H9 (cell line): ENCODE measurements at regions not wholly inside any gene's neighbourhood (a gene's known extent, or its start where the extent isn't known, plus 50 kb on each side); places are given as distances from the start of the nearest gene placed in this dataset.

Experiments used
- DNase-seq: peaks from one replicate; pipeline ENCODE4 v3.0.0-alpha.2; 2017
- H2AFZ ChIP-seq: one replicate; pipeline ENCODE4 v1.6.1; 2013; ENCODE audit warnings: mild to moderate bottlenecking, low read length, control low read depth, moderate library complexity
- H2AK5ac ChIP-seq: 2 replicates; pipeline ENCODE4 v1.6.1; 2013; ENCODE audit warnings: low read length, control low read depth, mixed read lengths; ENCODE audit not compliant: insufficient read length
- H2BK120ac ChIP-seq: one replicate; pipeline ENCODE4 v1.6.1; 2013; ENCODE audit warnings: low read depth, mild to moderate bottlenecking, low read length, control low read depth, inconsistent platforms; ENCODE audit not compliant: poor library complexity, severe bottlenecking
- H2BK12ac ChIP-seq: 2 replicates; pipeline ENCODE4 v1.6.1; 2013; ENCODE audit warnings: low read length, control low read depth, mixed read lengths, low read depth; ENCODE audit not compliant: insufficient read length
- H2BK15ac ChIP-seq: 2 replicates; pipeline ENCODE4 v1.6.1; 2013; ENCODE audit warnings: low read depth, low read length, control low read depth
- H2BK20ac ChIP-seq: one replicate; pipeline ENCODE4 v1.6.1; 2013; ENCODE audit warnings: low read depth, mild to moderate bottlenecking, low read length, control low read depth, inconsistent platforms; ENCODE audit not compliant: poor library complexity, severe bottlenecking
- H2BK5ac ChIP-seq: 2 replicates; pipeline ENCODE4 v1.6.1; 2013; ENCODE audit warnings: low read length, control low read depth, mixed read lengths; ENCODE audit not compliant: insufficient read length
- H3K14ac ChIP-seq: 2 replicates; pipeline ENCODE4 v1.6.1; 2013; ENCODE audit warnings: low read length, control low read depth; ENCODE audit not compliant: insufficient read depth
- H3K18ac ChIP-seq: 2 replicates; pipeline ENCODE4 v1.6.1; 2013; ENCODE audit warnings: low read depth, mild to moderate bottlenecking, mixed read lengths, low read length, control low read depth; ENCODE audit not compliant: insufficient read length
- H3K23ac ChIP-seq: 2 replicates; pipeline ENCODE4 v1.6.1; 2013; ENCODE audit warnings: low read length, control low read depth, mixed read lengths, low read depth; ENCODE audit not compliant: insufficient read length
- H3K23me2 ChIP-seq: 2 replicates; pipeline ENCODE4 v1.6.1; 2013; ENCODE audit warnings: low read depth, mild to moderate bottlenecking, mixed read lengths, low read length, control low read depth; ENCODE audit not compliant: insufficient read length, poor library complexity, severe bottlenecking
- H3K27ac ChIP-seq: 2 replicates; pipeline ENCODE4 v1.5.1; 2013; ENCODE audit warnings: low read length, control low read depth, mixed read lengths, low read depth; ENCODE audit not compliant: insufficient read length
- H3K27me3 ChIP-seq: 2 replicates; pipeline ENCODE4 v1.6.1; 2013; ENCODE audit warnings: low read length, control low read depth, inconsistent platforms; ENCODE audit not compliant: insufficient read depth
- H3K4ac ChIP-seq: 2 replicates; pipeline ENCODE4 v1.6.1; 2013; ENCODE audit warnings: low read depth, mild to moderate bottlenecking, control low read depth, inconsistent platforms, low read length, moderate library complexity
- H3K4me1 ChIP-seq: 2 replicates; pipeline ENCODE4 v1.6.1; 2013; ENCODE audit warnings: low read length, control low read depth, inconsistent platforms; ENCODE audit not compliant: insufficient read depth
- H3K4me2 ChIP-seq: 2 replicates; pipeline ENCODE4 v1.6.1; 2013; ENCODE audit warnings: low read length, control low read depth, mixed read lengths; ENCODE audit not compliant: insufficient read length, insufficient read depth
- H3K56ac ChIP-seq: 2 replicates; pipeline ENCODE4 v1.6.1; 2013; ENCODE audit warnings: low read depth, mild to moderate bottlenecking, mixed read lengths, low read length, control low read depth; ENCODE audit not compliant: insufficient read length
- H3K79me1 ChIP-seq: 2 replicates; pipeline ENCODE4 v1.6.1; 2013; ENCODE audit warnings: low read depth, mild to moderate bottlenecking, moderate library complexity, low read length, control low read depth, inconsistent platforms; ENCODE audit not compliant: insufficient read depth, poor library complexity, severe bottlenecking
- H3K79me2 ChIP-seq: 2 replicates; pipeline ENCODE4 v1.6.1; 2013; ENCODE audit warnings: low read length, control low read depth, inconsistent platforms; ENCODE audit not compliant: insufficient read depth
- H3K9ac ChIP-seq: 2 replicates; pipeline ENCODE4 v1.6.1; 2013; ENCODE audit warnings: low read length, control low read depth, mixed read lengths; ENCODE audit not compliant: insufficient read length; ENCODE audit errors: extremely low read depth
- H3K9me3 ChIP-seq: one replicate; pipeline ENCODE4 v1.6.1; 2013; ENCODE audit warnings: low read depth, low read length, inconsistent platforms; ENCODE audit not compliant: control insufficient read depth
- H3T11ph ChIP-seq: one replicate; pipeline ENCODE4 v1.6.1; 2013; ENCODE audit warnings: mild to moderate bottlenecking, low read length, control low read depth, inconsistent platforms
- H4K20me1 ChIP-seq: one replicate; pipeline ENCODE4 v1.6.1; 2013; ENCODE audit not compliant: control insufficient read depth, insufficient read length, insufficient read depth
- H4K5ac ChIP-seq: 2 replicates; pipeline ENCODE4 v1.6.1; 2013; ENCODE audit warnings: low read depth, mild to moderate bottlenecking, mixed read lengths, low read length, control low read depth; ENCODE audit not compliant: insufficient read length
- H4K8ac ChIP-seq: replicated peaks from 2 replicates; pipeline ENCODE4 v1.6.1; 2013; ENCODE audit warnings: low read length, control low read depth, mixed read lengths, low read depth; ENCODE audit not compliant: insufficient read length
- H4K91ac ChIP-seq: 2 replicates; pipeline ENCODE4 v1.6.1; 2013; ENCODE audit warnings: low read depth, mild to moderate bottlenecking, moderate library complexity, mixed read lengths, low read length, control low read depth; ENCODE audit not compliant: insufficient read length
- H3K27ac Mint-ChIP-seq, 3 experiments: 2 replicates in 2 of 3; 3 replicates in 1 of 3; pipeline ENCODE4 v1.8.0; 2020 to 2021; ENCODE audit warnings: mixed read lengths in 3 of 3, mild to moderate bottlenecking in 1 of 3, moderate library complexity in 1 of 3
- H3K27me3 Mint-ChIP-seq: 2 replicates; pipeline ENCODE4 v1.8.0; 2021; ENCODE audit warnings: low read depth, mild to moderate bottlenecking, moderate library complexity, mixed read lengths
- H3K36me3 Mint-ChIP-seq, 3 experiments: 2 replicates in 2 of 3; 3 replicates in 1 of 3; pipeline ENCODE4 v1.8.0; 2020 to 2021; ENCODE audit warnings: low read depth in 3 of 3, mixed read lengths in 3 of 3; ENCODE audit not compliant: insufficient read depth in 1 of 3
- H3K4me1 Mint-ChIP-seq, 2 experiments: 2 replicates each; pipeline ENCODE4 v1.8.0; 2020; ENCODE audit warnings: mixed read lengths in 2 of 2
- H3K4me3 Mint-ChIP-seq, 2 experiments: 2 replicates in 1 of 2; 3 replicates in 1 of 2; pipeline ENCODE4 v1.8.0; 2020 to 2021; ENCODE audit warnings: mild to moderate bottlenecking in 2 of 2, mixed read lengths in 2 of 2, moderate library complexity in 1 of 2
- H3K9me3 Mint-ChIP-seq, 2 experiments: 2 replicates in 1 of 2; 3 replicates in 1 of 2; pipeline ENCODE4 v1.8.0; 2020; ENCODE audit warnings: mild to moderate bottlenecking in 2 of 2, mixed read lengths in 2 of 2, moderate library complexity in 1 of 2
- WGBS: extraction: QIAGEN DNeasy Blood & Tissue Kit; methylation state at CpG from one replicate; pipeline ENCODE4 v1.1.7; 2013; ENCODE audit warnings: missing lambda C conversion rate, low lambda C conversion rate, mixed read lengths; ENCODE audit not compliant: insufficient read length; ENCODE audit errors: extremely low coverage; 5-methylcytosine and 5-hydroxymethylcytosine counted together
- TF ChIP-seq, protein P1 (sequence below): fragments of 200-600 bp; sonication (generic); conservative IDR thresholded peaks from 3 replicates; pipeline ENCODE4 v1.8.0; 2021; ENCODE audit warnings: antibody characterized with exemption, mild to moderate bottlenecking

DNA sequence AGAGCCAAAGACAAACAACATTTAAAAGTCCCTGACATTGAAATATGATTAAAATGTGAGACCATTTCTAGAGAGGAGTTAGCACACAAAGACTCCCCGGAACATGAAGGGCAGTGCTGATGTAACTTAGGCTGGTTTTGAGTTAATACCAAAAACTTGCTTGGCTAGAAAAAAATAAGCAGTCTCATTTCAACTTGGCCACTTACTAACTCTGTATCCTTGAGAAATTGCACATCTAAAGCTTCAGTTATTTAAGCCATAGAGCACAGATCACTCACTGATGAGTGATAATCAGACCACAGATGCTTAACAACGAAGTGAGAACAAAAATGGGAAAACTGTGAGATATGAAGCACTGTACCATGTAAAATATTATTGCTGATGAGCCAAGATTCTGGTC is 65.9 kb upstream of the MAOA start:
- H3K27ac ChIP-seq: no peak overlapping the region
- no peak for DNase-seq
- H4K8ac ChIP-seq: no peak overlapping the region
- no peak overlapping the region for H3K14ac ChIP-seq
- H3K9ac ChIP-seq: no peak overlapping the region
- H3T11ph ChIP-seq: no peak overlapping the region
- peaks cover 0 to 9% (median 0%) of the 10 kb centered on the region in 3 experiments; a peak in 3 of 7 replicates for H3K36me3 Mint-ChIP-seq
- no peak overlapping the region for H3K27ac Mint-ChIP-seq
- no peak overlapping the region for H2BK15ac ChIP-seq
- H3K56ac ChIP-seq: no peak overlapping the region
- WGBS: no CpG with 5 or more reads among the region's 2 CpGs
- no peak overlapping the region for H4K91ac ChIP-seq
- H2AFZ ChIP-seq: no peak overlapping the region
- no peaks in the 10 kb centered on the region for H3K4me1 Mint-ChIP-seq
- H3K18ac ChIP-seq: no peak overlapping the region
- H3K9me3 ChIP-seq: no peaks in the 10 kb centered on the region
- H3K23me2 ChIP-seq: no peaks in the 10 kb centered on the region
- H4K20me1 ChIP-seq: no peaks in the 10 kb centered on the region
- H2AK5ac ChIP-seq: no peak overlapping the region
- TF ChIP-seq, protein P1, sequence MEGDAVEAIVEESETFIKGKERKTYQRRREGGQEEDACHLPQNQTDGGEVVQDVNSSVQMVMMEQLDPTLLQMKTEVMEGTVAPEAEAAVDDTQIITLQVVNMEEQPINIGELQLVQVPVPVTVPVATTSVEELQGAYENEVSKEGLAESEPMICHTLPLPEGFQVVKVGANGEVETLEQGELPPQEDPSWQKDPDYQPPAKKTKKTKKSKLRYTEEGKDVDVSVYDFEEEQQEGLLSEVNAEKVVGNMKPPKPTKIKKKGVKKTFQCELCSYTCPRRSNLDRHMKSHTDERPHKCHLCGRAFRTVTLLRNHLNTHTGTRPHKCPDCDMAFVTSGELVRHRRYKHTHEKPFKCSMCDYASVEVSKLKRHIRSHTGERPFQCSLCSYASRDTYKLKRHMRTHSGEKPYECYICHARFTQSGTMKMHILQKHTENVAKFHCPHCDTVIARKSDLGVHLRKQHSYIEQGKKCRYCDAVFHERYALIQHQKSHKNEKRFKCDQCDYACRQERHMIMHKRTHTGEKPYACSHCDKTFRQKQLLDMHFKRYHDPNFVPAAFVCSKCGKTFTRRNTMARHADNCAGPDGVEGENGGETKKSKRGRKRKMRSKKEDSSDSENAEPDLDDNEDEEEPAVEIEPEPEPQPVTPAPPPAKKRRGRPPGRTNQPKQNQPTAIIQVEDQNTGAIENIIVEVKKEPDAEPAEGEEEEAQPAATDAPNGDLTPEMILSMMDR: no peak
- H2BK12ac ChIP-seq: no peak overlapping the region
- H3K9me3 Mint-ChIP-seq: peaks cover 22 to 49% of the 10 kb centered on the region in 2 experiments
- no peak overlapping the region for H4K5ac ChIP-seq
- no peaks in the 10 kb centered on the region for H3K4me1 ChIP-seq
- no peaks in the 10 kb centered on the region for H3K79me1 ChIP-seq
- no peaks in the 10 kb centered on the region for H3K27me3 ChIP-seq
- H2BK5ac ChIP-seq: no peak overlapping the region
- H2BK120ac ChIP-seq: no peak overlapping the region
- H3K4me2 ChIP-seq: no peak overlapping the region
- H3K23ac ChIP-seq: no peak overlapping the region
- 0 out of 2 replicates have a peak, but pooled peaks cover 1% of the 10 kb centered on the region for H3K27me3 Mint-ChIP-seq
- no peak overlapping the region for H3K4ac ChIP-seq
- no peak overlapping the region for H2BK20ac ChIP-seq
- H3K4me3 Mint-ChIP-seq: no peak overlapping the region
- no peaks in the 10 kb centered on the region for H3K79me2 ChIP-seq
